Stimulated activated CD8-positive, alpha-beta memory T cell treated with anti-CD3 and anti-CD28 coated beads, Interleukin-15, amount 100 ng/mL, for 48 hours (primary cell): ENCODE measurements at regions not wholly inside any gene's neighbourhood (a gene's known extent, or its start where the extent isn't known, plus 50 kb on each side); places are given as distances from the start of the nearest gene placed in this dataset.

Experiments used
- DNase-seq, 2 donors: peaks; one replicate each; pipeline ENCODE4 v3.0.0-alpha.2; 2020; ENCODE audit warnings: low read depth in 2 of 2

DNA sequence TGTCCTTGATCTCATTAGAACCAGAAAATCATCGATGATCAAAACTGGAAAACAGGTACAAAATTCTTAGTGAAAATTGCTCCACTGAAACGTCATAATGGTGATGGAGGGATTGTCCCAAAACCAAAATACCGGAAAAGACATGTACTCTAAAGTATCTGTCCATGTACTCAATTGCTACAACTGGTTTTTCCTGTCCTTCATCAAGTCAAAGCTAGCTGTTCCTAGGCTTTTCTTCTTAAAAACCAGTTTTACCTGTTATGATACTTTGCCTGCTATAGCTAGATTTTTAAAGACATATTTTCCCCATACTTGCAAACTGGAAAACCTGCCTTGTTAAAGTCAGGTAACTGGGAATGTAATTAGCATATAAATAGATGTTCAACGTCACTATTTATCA is 50.5 kb upstream of the LRRC1 start:
- no peak for DNase-seq

GRCh38 chr6:53741034-53741823 is 53.6 kb upstream of the LRRC1 start:
- DNase-seq: peak; percentile 9 to 15

- no peak for DNase-seq
These were observed 57.1 kb upstream of the LRRC1 start for GRCh38 chr6:53737746-53738145.

DNA sequence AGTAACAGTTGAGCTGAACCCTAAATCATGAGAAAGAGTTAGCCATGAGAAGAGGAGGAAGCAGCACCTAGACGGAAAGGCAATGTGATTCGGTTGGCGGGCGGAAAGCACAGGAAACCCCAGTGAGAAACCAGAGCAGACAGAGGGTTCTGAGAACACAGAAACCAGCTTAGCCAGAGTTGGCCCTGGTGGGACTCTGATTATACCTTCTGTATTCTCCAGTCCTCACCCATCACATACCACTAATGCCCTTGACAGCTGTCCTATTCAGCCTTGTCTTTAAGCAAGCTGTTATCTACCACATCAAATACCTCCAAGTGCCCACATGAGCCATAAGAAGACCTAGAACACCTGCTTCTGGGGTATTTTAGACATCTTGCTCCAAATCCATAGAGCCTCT is 58.9 kb upstream of the LRRC1 start:
- no peak for DNase-seq

DNA sequence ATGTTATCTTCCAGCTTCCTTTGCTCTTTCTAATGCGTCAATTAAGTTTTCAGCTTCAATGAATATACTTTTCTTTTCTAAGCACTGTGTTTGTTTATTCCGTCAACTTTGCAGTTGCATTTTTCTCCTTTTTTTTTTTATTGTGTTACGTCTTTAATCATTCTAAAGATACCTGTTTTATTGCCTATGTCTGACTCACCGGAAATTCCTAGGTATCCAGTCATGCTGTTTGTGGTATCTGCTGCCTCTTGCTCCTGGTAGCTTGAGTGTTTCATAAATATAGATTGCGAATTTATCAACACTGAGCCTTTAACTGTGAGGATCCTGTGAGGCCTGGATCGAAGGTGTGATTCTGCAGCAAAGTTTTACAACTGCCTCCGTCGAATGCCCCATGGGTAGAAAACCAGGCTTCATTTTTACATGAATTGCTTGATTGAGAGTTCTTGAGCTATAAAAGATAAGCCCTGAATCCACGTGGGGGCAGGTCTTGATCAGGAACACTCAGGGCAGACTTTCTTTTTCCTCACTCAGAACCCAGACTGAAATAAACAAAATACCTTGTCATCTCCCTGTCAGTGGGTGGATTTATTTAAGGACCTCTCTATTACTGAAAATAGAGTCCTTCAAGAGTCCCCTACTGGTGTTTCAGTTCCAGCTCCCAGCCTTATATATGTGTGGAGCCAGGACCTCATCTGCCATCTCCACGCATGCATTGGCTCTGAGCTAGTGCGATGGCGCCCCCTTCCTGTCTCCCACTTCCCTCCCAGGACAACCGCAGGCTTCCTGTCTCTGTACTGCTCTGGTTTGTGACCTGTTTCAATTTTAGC is 60.1 kb upstream of the LRRC1 start:
- peak; percentile 4 to 19 for DNase-seq

DNA sequence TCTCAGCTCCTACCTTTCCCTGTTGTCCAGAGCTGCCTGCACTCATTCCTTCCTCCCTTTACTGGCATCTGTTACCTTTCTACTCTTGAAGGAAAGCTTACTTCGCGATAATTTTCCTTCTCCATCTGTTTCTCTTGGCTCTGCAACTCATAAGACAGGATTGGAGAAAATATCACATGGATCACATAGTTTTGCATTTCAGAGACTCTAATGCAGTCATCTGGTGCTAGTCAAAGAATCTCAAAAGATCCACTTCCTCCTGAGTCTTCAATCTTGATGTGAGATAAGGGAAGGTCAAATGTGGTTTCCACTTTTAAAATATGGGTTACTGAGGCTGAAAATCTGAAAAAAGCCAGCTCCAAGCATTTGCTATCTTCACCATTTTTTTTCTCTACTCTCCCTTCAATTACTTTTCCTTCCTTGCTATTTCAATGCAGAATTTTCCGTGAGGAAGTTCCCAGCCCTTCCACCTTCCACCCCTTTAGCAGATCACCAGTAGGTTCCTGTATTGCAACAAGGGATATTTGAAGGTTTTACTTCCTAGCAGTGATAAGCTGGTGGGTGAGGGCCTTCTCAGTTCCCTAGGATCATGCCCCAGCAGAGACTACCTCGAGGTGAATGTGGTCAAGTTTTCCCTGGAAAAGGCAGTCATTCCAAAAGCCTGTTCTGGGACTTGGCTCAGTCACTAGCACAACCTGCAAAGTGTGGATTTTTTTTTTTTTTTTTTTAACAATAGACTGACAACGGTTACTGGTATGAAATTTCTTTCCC is 62.8 kb upstream of the LRRC1 start:
- no peak for DNase-seq

- DNase-seq: no peak
These were observed 64.0 kb upstream of the LRRC1 start for GRCh38 chr6:53730767-53731166.

GRCh38 chr6:53728570-53729194 is 63.1 kb upstream of the KLHL31 start:
- DNase-seq: peak; percentile 14 to 19

GRCh38 chr6:53727748-53728147 is 62.2 kb upstream of the KLHL31 start:
- DNase-seq: no peak

DNA sequence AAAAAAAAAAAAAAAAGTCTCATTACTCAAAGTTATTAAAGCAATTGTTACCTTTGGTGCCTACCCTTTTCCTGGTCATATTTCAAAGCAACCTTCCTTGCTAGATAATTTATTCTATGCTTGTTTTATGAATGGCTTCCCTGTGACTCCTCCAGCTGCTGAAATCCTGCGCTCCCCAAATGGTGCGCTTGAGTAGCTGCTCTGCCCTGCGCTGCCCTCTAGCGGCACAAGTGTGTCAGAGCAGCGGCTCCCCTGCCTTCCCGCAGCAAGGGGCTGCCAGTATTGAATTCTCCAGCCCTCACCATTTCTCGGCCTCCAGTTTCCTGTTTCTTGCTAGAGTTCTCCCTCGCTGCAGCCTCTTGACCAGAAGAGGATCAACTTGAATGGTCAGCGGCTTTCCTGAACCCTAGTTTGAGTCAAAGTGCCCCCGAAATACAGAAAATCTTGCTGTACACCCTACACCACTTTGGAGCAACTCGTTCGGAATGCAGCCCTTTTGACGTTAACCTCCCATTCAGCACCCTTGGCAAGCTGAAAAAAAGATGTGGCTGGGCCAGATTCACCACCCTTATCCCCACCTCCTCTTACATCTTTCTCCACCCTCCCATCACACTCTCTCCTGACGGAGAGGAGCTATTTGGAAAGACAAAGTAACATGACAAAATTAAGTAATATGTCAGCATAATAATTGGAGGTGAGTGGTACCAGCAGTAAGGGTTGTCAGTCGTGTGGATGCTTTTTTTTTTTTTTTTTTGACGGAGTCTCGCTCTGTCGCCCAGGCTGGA is 60.4 kb upstream of the KLHL31 start:
- DNase-seq: peak; percentile 57 to 59

DNA sequence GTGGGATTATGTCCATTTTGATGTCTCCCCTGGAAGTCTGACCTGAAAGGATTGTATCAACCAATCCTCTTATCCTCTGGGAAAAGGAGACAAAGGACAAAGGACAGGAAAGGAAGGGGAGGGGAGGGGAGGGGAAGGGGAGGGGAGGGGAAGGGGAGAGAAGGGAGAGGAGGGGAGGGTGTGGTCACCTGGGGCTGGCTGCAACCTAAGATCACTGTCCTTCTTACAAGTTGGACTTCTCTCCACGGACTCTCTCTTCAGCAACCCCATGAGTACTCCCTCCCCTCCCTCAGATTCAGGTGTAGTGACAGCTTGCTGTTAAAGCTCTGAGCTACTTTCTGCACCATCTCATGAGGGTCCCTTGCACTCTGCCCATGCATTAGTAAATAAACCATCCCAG is 58.9 kb upstream of the KLHL31 start:
- no peak for DNase-seq

DNA sequence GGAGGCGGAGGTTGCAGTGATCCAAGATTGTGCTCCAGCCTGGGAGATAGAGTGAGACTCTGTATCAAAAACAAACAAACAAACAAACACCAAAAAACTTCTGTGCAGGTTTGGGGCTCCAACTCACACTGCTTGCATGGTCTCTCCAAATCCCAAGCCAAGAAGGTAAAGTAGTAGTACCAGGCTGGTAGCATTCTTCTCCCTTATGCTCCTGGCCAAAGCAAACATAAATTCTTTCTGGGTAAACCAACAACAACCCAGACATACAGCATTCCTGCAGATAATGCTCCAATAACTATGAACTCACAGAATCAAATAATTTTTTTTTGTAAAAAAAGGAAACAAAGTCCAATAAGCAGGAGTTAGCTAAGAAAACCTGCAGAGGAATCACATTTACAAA is 57.8 kb upstream of the KLHL31 start:
- DNase-seq: no peak

DNA sequence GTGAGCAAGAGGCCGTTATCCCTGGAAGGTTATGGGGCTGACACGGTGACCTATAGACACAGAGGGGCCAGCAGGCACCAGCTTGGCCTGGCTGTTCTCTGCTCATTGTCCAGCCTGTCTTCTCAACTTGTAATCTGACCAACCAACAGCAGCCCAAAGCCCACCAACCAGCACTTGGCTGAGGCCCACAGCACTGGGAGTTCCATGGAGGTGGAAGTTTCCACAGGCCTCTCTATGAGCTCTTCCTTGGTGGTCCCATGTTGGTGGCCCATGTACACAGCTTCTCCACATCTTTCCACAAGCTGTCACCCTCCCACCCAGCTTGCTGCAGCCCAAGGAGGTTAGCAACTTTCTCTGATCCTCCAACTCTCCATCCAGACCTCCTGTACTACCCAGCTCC is 56.2 kb upstream of the KLHL31 start:
- DNase-seq: no peak

GRCh38 chr6:53718597-53719460 is 53.3 kb upstream of the KLHL31 start:
- peak in 1 of 2 donors; percentile 13 for DNase-seq

DNA sequence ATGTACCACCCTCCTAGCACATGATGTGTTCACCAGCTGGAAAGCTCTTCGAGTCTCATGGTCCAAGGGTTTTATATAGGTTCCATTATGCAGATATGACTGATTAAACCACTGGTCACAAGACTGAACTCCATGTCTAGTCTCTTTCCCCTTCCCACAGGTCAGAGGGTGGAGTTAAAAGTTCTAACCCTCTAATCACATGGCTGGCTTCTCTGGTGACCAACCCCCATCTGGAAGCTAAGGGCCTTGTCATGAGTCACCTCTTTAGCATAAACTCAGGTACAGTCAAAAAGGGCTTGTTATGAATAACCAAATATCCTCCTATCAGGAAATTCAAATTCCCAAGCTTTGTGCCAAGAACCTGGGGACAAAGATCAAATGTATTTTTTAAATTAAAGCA is 52.0 kb upstream of the KLHL31 start:
- DNase-seq: no peak

DNA sequence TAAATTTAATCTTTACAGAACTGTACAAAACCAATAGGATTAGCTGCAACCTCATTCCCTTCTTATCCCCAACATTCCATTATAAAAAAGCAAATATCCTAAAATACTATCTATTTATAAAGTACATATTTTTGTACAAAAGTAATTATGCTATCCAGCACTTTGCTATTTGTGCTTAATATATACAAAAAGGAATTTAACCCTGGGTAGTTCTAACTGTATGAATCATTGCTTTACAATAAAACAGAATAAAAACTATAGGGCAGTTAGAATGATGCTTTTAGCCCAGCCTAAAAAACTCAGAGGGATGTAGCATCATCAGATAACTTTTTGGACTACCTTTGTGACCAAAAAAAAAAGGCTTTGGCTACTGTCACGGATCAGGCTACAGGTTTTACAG is 49.9 kb upstream of the KLHL31 start:
- no peak for DNase-seq
